GM18502 (cell line): ENCODE measurements at regions not wholly inside any gene's neighbourhood (a gene's known extent, or its start where the extent isn't known, plus 50 kb on each side); places are given as distances from the start of the nearest gene placed in this dataset.

Source experiments
- ATAC-seq: cut with Tn5 transposase; IDR thresholded peaks from one replicate; pipeline ENCODE4 v1.9.1; 2021; ENCODE audit warnings: mild to moderate bottlenecking; ENCODE audit not compliant: unreplicated experiment, poor library complexity

DNA sequence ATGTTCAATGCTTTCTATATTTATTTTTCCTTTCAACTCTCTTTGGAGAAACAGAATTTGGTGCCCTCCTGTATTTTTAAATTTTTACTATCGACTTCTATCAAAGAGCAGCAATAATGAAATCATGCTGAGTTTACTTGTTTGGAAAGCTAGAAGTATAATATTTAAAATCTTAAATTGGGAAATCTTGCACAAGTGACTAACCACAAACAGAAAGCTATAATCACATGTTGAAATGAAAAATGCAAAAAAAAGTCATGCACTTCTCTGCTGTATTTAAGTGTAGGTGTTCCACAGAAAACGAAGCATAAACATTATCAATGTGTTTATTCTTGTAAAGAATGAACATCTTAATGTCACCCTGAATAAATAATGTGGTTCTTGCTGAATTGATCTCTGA is 306.1 kb downstream of the PCDH18 start:
- ATAC-seq, result no peak

- ATAC-seq, result no peak
Observed at GRCh38 chr4:137213372-137214173, 318.7 kb downstream of the PCDH18 start.

- no peak for ATAC-seq
Observed at GRCh38 chr4:137212601-137213000, 319.7 kb downstream of the PCDH18 start.

GRCh38 chr4:137209240-137209639 is 323.1 kb downstream of the PCDH18 start:
- no peak for ATAC-seq

DNA sequence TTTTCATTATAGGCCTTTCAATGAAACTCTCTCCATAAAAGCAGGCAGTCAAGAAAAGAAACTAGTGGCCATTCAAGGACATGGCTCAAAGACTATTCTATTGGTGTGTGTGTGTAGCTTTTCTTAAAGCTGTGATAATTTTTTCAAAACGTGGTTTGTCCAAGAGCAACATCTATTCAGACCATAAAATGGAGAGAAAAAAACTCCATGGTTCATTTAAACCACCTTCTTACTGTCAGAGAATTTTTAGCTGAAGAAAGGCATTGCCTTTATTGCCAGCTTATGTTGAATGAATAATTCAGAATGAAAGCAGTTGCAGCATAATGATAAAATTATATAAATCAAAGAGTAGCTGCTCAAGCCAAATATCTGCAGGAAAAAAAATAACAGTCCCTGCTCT is 325.5 kb downstream of the PCDH18 start:
- ATAC-seq, result no peak

- no peak for ATAC-seq
Observed at GRCh38 chr4:137203601-137204000, 328.7 kb downstream of the PCDH18 start.

DNA sequence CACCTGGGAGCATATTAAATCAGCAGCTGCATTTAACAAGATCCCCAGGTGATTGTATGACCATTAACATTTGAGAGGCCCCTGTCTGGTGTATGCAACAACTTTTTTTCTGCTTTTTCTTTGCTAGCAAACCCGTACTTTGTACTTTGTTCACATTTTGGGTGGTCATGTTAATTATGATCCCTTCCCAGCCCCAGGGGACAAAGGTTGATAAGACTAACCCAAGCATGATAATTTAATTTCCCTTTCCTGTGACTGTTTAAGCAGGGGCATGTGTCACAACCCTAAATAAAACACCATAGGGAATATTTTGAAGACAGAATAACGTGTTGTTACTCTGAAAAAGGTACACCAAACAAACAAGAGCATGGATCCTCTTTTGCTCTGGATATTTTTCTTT is 332.0 kb downstream of the PCDH18 start:
- no peak for ATAC-seq

- no peak for ATAC-seq
Observed at GRCh38 chr4:137198791-137199190, 333.5 kb downstream of the PCDH18 start.

GRCh38 chr4:137194670-137195069 is 337.6 kb downstream of the PCDH18 start:
- no peak for ATAC-seq

GRCh38 chr4:137193564-137193963 is 338.7 kb downstream of the PCDH18 start:
- no peak for ATAC-seq

- no peak for ATAC-seq
Observed at GRCh38 chr4:137181293-137181899, 350.9 kb downstream of the PCDH18 start.

GRCh38 chr4:137180349-137180748 is 351.9 kb downstream of the PCDH18 start:
- ATAC-seq, result no peak

DNA sequence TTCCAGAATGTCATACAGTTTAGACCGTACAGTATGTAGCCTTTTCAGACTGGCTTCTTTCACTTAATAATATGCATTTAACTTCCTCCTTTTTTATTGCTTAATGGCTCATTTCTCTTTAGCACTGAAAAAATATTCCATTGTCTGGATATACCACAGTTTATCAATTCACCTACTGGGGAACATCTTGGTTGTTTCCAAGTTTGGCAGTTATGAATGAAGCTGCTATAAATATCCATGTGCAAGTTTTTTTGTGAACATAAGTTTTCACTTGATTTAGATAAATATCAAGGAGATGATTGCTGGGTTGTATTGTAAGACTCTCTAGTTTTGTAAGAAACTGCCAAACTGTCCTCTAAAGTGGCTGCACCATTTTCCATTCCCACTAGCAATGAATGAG is 375.5 kb downstream of the PCDH18 start:
- ATAC-seq, result no peak

DNA sequence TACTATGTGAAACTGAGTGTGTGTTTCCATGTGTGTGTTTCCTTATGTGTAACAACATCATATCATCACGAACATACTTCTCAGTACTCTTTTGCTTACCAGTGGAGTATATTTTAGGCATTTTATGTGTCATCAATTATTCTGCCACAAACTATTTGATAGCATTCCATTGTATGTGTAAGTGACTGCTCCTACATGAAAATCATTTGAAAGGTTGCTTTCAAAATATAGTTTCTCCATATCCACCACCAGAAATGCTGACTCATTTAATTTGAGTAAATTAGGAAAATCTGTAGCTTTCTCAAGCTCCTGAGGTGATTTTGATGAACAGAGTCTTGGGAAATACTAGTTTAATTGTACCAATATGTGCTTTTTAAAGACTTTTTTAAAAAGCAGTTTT is 376.2 kb downstream of the PCDH18 start:
- ATAC-seq, result no peak

DNA sequence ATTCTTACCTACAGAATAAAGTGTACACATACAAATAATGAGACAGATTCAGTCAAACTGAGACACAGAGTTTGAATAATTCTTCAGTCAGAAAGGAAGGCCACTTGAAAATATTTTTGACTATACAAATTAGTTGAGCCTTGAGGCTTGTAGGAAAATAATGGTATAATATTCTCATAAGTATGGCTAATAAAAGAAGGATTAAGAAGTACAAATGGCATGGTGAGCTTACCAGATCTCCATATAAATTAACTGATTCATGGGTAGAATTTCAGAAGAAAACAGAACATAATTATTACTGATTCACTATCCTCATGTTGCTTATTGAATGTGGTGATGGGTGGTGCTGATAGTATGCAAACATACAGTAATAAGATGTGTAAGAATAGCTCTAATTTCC is 401.1 kb downstream of the PCDH18 start:
- no peak for ATAC-seq

- no peak for ATAC-seq
Observed at GRCh38 chr4:137129845-137130244, 402.4 kb downstream of the PCDH18 start.

- ATAC-seq, result no peak
Observed at GRCh38 chr4:137129441-137129840, 402.9 kb downstream of the PCDH18 start.

GRCh38 chr4:137125011-137125410 is 407.3 kb downstream of the PCDH18 start:
- no peak for ATAC-seq

- peak; percentile 95 for ATAC-seq
Observed at GRCh38 chr4:137124278-137124932, 407.9 kb downstream of the PCDH18 start.

- ATAC-seq, result no peak
Observed at GRCh38 chr4:137122876-137123275, 409.4 kb downstream of the PCDH18 start.

DNA sequence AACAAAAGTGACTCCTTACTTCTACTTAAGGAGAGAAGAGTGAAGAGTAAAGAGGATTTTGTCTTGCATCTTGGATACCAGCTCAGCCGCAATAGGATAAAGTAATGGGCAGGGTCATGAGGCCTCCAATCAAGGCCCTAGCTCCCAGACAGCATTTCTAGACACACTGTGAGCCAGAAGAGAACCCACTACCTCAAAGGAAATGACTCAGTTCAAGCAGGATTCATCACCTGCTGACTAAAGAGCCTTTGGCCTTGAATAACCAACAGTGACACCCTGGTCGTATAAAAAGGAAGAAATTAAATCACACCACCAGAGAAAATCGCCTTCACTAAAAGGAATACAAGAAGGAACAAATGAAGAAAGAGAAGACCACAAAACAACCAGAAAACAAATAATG is 416.1 kb downstream of the PCDH18 start:
- no peak for ATAC-seq

- ATAC-seq, result no peak
Observed at GRCh38 chr4:137106733-137107132, 425.6 kb downstream of the PCDH18 start.
